RCC 7860 (cell line): ENCODE measurements at regions not wholly inside any gene's neighbourhood (a gene's known extent, or its start where the extent isn't known, plus 50 kb on each side); places are given as distances from the start of the nearest gene placed in this dataset.
"Not testable (repeated sequence)": the region's sequence is repeated elsewhere in the genome, so short reads cannot be mapped to it uniquely, and the experiment has no call there.

Experiments used
- DNase-seq: peaks from one replicate; pipeline ENCODE4 v3.0.0-alpha.2; 2015; ENCODE audit warnings: low spot score
- FAIRE-seq: peaks from 2 replicates; lab custom pipeline; 2012; peaks lifted over from hg19 to GRCh38; lab: Jason Lieb, UNC

- FAIRE-seq (no peak), DNase-seq (no peak)
Observed at GRCh38 chr5:104932431-104932830, 1369.8 kb upstream of the NUDT12 start.

GRCh38 chr5:104928906-104929520 lies 1366.4 kb upstream of the NUDT12 start:
- DNase-seq (no peak), FAIRE-seq (no peak)

- FAIRE-seq: no peak
- DNase-seq: no peak
Observed at GRCh38 chr5:104915226-104915625, 1352.6 kb upstream of the NUDT12 start.

- FAIRE-seq: no peak
- DNase-seq: no peak
Observed at GRCh38 chr5:104914536-104915070, 1352.0 kb upstream of the NUDT12 start.

GRCh38 chr5:104913841-104914281 lies 1351.3 kb upstream of the NUDT12 start:
- no peak for DNase-seq
- FAIRE-seq: no peak

GRCh38 chr5:104909803-104910202 lies 1347.2 kb upstream of the NUDT12 start:
- FAIRE-seq: no peak
- no peak for DNase-seq

- FAIRE-seq: no peak
Observed at GRCh38 chr5:104904561-104904960, 1342.0 kb upstream of the NUDT12 start.

GRCh38 chr5:104903941-104904340 lies 1341.4 kb upstream of the NUDT12 start:
- no peak for FAIRE-seq

More at GRCh38 chr5:104904561-104904960, 1342.0 kb upstream of the NUDT12 start:
- no peak for DNase-seq

GRCh38 chr5:104891596-104891995 lies 1329.0 kb upstream of the NUDT12 start:
- FAIRE-seq (no peak), DNase-seq (no peak)

More at GRCh38 chr5:104903941-104904340, 1341.4 kb upstream of the NUDT12 start:
- DNase-seq: no peak

- no peak for FAIRE-seq
Observed at GRCh38 chr5:104890767-104891166, 1328.2 kb upstream of the NUDT12 start.

GRCh38 chr5:104859437-104859836 lies 1296.8 kb upstream of the NUDT12 start:
- no peak for DNase-seq
- FAIRE-seq: no peak

More at GRCh38 chr5:104890767-104891166, 1328.2 kb upstream of the NUDT12 start:
- no peak for DNase-seq

- DNase-seq, FAIRE-seq: not testable (repeated sequence)
Observed at GRCh38 chr5:104852099-104852498, 1289.5 kb upstream of the NUDT12 start.

GRCh38 chr5:104845541-104845940 lies 1283.0 kb upstream of the NUDT12 start:
- no peak for DNase-seq

GRCh38 chr5:104843822-104844221 lies 1281.2 kb upstream of the NUDT12 start:
- FAIRE-seq (no peak), DNase-seq (no peak)

More at GRCh38 chr5:104845541-104845940, 1283.0 kb upstream of the NUDT12 start:
- no peak for FAIRE-seq

GRCh38 chr5:104840284-104840683 lies 1277.7 kb upstream of the NUDT12 start:
- FAIRE-seq (no peak), DNase-seq (no peak)

GRCh38 chr5:104831515-104831914 lies 1268.9 kb upstream of the NUDT12 start:
- not testable (repeated sequence) for DNase-seq, FAIRE-seq

- DNase-seq (no peak), FAIRE-seq (no peak)
Observed at GRCh38 chr5:104821606-104822005, 1259.0 kb upstream of the NUDT12 start.

GRCh38 chr5:104817127-104817526 lies 1254.5 kb upstream of the NUDT12 start:
- FAIRE-seq: no peak

GRCh38 chr5:104815212-104815611 lies 1252.6 kb upstream of the NUDT12 start:
- FAIRE-seq: no peak
- DNase-seq: no peak

More at GRCh38 chr5:104817127-104817526, 1254.5 kb upstream of the NUDT12 start:
- DNase-seq: no peak

GRCh38 chr5:104800440-104801048 lies 1238.0 kb upstream of the NUDT12 start:
- FAIRE-seq (no peak), DNase-seq (no peak)

- no peak for DNase-seq
- FAIRE-seq: no peak
Observed at GRCh38 chr5:104793755-104794080, 1231.1 kb upstream of the NUDT12 start.
